Retinal pigment epithelial cell (primary cell): ENCODE measurements at regions not wholly inside any gene's neighbourhood (a gene's known extent, or its start where the extent isn't known, plus 50 kb on each side); places are given as distances from the start of the nearest gene placed in this dataset.
"Not testable (repeated sequence)": the region's sequence is repeated elsewhere in the genome, so short reads cannot be mapped to it uniquely, and the experiment has no call there.

Experiments
- DNase-seq: peaks from one replicate; pipeline ENCODE4 v3.0.0-alpha.2; 2010; ENCODE audit warnings: low read depth
- H3K4me3 ChIP-seq: 2 replicates; pipeline ENCODE4 v1.5.1; 2011; ENCODE audit warnings: mild to moderate bottlenecking, low read length, control low read depth, moderate library complexity
- CTCF ChIP-seq: conservative IDR thresholded peaks from 2 replicates; pipeline ENCODE4 v1.5.1; 2011; ENCODE audit warnings: low read depth, low read length, control low read depth, inconsistent platforms

GRCh38 chr20:53804920-53805894, 211.6 kb upstream of the ZNF217 start:
- no peak for TF ChIP-seq CTCF
- DNase-seq: no peak
- H3K4me3 ChIP-seq: no peak overlapping the region

GRCh38 chr20:53804308-53804707, 210.7 kb upstream of the ZNF217 start:
- not testable (repeated sequence) for DNase-seq, H3K4me3 ChIP-seq

GRCh38 chr20:53803492-53804155, 210.0 kb upstream of the ZNF217 start:
- TF ChIP-seq CTCF: no peak
- no peak overlapping the region for H3K4me3 ChIP-seq
- DNase-seq: no peak

- no peak for TF ChIP-seq CTCF
- H3K4me3 ChIP-seq: no peak overlapping the region
- no peak for DNase-seq
Observed at GRCh38 chr20:53801609-53802370, 208.2 kb upstream of the ZNF217 start.

- no peak overlapping the region for H3K4me3 ChIP-seq
- TF ChIP-seq CTCF: no peak
- DNase-seq: no peak
Observed at GRCh38 chr20:53800883-53801604, 207.4 kb upstream of the ZNF217 start.

- TF ChIP-seq CTCF: no peak
- no peak for DNase-seq
- no peak overlapping the region for H3K4me3 ChIP-seq
Observed at GRCh38 chr20:53800418-53800817, 206.8 kb upstream of the ZNF217 start.

GRCh38 chr20:53797085-53797484, 203.4 kb upstream of the ZNF217 start:
- no peak for TF ChIP-seq CTCF
- H3K4me3 ChIP-seq: no peak overlapping the region
- no peak for DNase-seq
